SU-DHL-6 (cell line): ENCODE measurements at regions not wholly inside any gene's neighbourhood (a gene's known extent, or its start where the extent isn't known, plus 50 kb on each side); places are given as distances from the start of the nearest gene placed in this dataset.

Experiments
- EZH2phosphoT487 ChIP-seq: fragments of 200-600 bp; sonication (generic), shearing (Covaris generic); conservative IDR thresholded peaks from 2 replicates; pipeline ENCODE4 v1.6.1; 2018; ENCODE audit warnings: mild to moderate bottlenecking, antibody characterized with exemption, low read length, moderate library complexity, mixed read lengths
- TF ChIP-seq, protein P1 (sequence below): fragments of 200-600 bp; sonication (generic); IDR thresholded peaks from one replicate; pipeline ENCODE4 v1.5.1; 2017; ENCODE audit warnings: antibody characterized with exemption, mild to moderate bottlenecking, low read length, moderate library complexity; ENCODE audit not compliant: insufficient read depth, poor library complexity, severe bottlenecking

DNA sequence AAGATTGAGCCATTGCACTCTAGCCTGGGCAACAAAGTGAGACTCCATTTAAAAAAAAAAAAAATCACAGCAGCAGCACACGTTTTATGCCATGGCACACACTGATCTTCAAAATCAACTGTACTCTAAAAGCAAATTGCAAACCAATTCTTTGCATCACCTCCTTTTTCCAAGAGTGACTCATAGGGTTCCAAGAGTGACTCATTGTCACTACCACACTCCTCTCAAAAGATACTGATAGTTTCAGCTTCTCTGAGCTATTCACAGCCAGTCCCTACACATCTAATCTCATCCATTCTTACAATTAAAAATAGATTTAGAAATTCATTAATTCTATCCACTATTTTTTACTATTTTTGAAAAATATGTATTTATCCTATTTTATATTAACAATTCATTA is 1494.9 kb upstream of the AGA start:
- TF ChIP-seq, protein P1, sequence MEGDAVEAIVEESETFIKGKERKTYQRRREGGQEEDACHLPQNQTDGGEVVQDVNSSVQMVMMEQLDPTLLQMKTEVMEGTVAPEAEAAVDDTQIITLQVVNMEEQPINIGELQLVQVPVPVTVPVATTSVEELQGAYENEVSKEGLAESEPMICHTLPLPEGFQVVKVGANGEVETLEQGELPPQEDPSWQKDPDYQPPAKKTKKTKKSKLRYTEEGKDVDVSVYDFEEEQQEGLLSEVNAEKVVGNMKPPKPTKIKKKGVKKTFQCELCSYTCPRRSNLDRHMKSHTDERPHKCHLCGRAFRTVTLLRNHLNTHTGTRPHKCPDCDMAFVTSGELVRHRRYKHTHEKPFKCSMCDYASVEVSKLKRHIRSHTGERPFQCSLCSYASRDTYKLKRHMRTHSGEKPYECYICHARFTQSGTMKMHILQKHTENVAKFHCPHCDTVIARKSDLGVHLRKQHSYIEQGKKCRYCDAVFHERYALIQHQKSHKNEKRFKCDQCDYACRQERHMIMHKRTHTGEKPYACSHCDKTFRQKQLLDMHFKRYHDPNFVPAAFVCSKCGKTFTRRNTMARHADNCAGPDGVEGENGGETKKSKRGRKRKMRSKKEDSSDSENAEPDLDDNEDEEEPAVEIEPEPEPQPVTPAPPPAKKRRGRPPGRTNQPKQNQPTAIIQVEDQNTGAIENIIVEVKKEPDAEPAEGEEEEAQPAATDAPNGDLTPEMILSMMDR, result no peak
- TF ChIP-seq EZH2phosphoT487, result no peak
